ENCODE measurements at regions not wholly inside any gene's neighbourhood (a gene's known extent, or its start where the extent isn't known, plus 50 kb on each side); places are given as distances from the start of the nearest gene placed in this dataset.
"Not testable (repeated sequence)": the region's sequence is repeated elsewhere in the genome, so short reads cannot be mapped to it uniquely, and the experiment has no call there.

GRCh38 chr13:88718781-88719180 is 1047.6 kb downstream of the SLITRK5 start:
- no peak for DNase-seq (ENCODE audit: low spot score)

DNA sequence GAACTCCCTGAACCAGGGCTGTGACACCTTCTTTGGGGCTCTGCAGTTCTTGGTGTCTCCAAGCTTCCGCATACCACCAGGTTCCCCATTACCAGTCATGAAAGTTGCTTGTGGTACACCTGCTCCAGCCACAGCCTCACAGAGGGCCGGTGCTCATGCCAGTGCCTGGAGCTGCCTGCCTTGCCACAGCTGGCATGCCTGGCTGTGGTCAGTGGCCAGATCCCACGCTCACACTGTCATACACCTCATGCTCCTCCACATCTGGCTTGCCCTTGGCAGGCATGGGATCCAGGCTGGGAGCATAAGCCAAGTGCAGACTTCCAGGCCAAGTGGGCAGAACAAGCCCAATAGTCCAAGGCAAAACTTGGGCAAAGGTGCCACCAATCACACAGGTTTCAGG is 1054.9 kb downstream of the SLITRK5 start:
- no peak for DNase-seq (ENCODE audit: low spot score)

- DNase-seq (ENCODE audit: low spot score), result not testable (repeated sequence)
Measured at GRCh38 chr13:88727236-88727635, 1056.1 kb downstream of the SLITRK5 start.

DNA sequence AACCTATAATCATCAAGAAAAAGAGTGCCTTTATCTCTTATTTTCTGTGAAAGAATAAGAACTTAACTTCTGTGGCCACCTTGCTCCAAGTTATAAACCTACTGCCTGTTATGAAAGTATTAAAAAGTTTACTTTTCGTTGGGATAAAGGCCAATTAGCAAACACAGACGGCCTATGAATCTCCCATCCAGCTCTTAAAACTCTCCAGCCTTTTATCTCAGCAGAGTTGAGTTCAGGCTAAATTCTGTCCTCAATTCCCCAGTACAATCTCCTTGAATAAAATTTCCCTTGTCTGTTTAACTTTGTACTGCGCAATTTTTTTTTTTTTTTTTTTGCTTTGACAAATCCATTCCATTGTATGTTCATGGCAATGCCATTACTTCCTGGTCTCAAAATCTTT is 1058.4 kb downstream of the SLITRK5 start:
- DNase-seq (ENCODE audit: low spot score), result no peak

DNA sequence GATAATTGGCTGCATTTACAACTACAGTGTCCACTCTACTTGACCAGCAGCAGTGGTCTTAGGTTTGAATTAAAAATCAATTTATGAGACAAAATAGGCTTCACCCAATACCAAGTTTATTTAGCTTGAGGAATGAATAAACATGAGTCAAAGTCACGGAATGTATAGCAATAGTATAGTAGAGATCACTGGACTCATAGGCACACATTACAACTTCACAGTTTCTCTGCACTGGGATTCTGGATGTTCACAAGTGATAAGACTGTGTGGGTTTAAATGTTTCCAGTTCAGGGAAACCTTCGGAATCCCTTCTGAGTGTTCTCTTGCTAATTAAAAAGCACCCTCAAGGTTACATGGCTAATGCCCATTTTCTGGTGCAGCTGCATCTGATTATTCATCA is 1064.9 kb downstream of the SLITRK5 start:
- DNase-seq (ENCODE audit: low spot score), result no peak

- DNase-seq (ENCODE audit: low spot score), result no peak
Measured at GRCh38 chr13:88739195-88739594, 1068.0 kb downstream of the SLITRK5 start.

- no peak for DNase-seq (ENCODE audit: low spot score)
Measured at GRCh38 chr13:88744289-88744688, 1073.1 kb downstream of the SLITRK5 start.

GRCh38 chr13:88745011-88745410 is 1073.8 kb downstream of the SLITRK5 start:
- DNase-seq (ENCODE audit: low spot score), result no peak

- no peak for DNase-seq (ENCODE audit: low spot score)
Measured at GRCh38 chr13:88752041-88752440, 1080.9 kb downstream of the SLITRK5 start.

DNA sequence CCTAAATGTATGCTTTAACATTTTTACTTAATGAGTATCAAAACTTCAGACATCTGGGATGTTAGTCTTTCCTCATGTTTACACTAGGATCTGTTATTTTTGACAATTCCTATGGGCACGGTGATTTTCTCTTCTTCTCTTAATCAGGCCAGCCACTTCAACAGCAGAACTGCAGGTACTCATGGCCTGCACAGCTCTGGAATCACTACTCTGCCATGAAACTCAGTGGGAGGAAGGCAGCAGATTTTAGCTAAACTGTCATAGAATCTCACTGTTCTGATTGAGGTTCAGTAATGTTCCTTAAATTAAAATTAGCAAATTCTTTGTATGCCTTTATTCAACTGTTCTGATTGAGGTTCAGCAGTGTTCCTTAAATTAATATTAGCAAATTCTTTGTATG is 1083.0 kb downstream of the SLITRK5 start:
- no peak for DNase-seq (ENCODE audit: low spot score)

DNA sequence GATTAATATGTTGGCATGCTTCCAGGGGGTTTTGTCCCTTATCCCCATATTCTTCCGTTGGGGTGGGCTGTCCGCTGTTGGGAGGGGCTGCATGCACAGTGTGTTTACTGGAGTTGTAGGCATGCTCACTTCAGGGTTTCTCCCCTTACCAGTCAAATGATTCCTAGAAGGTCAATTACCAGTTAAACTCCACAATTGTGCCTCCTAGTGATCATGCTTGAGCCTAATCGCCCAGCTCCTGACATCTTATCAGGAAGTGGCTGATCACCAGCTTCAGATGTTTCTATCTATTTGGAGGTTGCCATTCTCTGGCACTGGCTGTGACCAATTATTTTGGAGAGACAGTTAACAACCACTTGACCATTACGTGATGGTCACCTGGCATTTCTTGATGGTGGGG is 1090.0 kb downstream of the SLITRK5 start:
- DNase-seq (ENCODE audit: low spot score), result no peak

- DNase-seq (ENCODE audit: low spot score), result no peak
Measured at GRCh38 chr13:88764103-88764502, 1092.9 kb downstream of the SLITRK5 start.

DNA sequence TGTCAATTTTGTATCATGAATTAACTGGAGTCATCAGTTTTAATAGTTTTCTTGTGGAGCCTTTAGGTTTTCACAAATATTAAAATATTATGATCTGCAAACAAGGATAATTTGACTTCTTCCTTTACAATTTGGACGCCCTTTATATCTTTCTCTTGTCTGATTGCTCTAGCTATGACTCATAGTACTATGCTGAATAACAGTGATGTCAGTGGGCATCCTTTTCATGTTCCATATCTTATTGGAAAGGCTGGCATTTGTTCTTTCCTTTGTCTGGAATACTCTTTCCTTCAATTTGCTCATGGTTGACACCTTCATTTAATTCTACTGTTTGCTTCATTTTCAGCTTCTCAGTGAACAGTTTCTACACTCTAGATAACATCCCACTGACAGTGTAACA is 1129.3 kb downstream of the SLITRK5 start:
- no peak for DNase-seq (ENCODE audit: low spot score)

DNA sequence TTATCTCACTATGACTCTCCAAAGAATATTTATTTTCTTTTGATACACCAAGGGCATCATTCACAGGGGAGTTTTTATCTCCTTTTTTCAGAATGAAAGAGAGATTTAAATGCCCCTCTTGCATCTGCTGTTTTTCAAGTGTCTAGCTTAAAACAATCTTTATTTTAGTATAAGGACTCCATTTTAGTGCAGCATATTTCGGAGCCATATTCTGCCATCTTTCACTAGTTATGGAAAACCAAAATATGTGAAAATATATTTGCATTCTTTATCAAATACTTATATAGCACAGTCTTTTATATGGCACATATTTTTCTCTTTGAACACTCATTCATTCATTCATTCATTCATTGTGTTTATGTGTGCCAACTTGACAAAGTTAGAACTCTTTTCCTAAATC is 1130.2 kb downstream of the SLITRK5 start:
- DNase-seq (ENCODE audit: low spot score), result no peak

DNA sequence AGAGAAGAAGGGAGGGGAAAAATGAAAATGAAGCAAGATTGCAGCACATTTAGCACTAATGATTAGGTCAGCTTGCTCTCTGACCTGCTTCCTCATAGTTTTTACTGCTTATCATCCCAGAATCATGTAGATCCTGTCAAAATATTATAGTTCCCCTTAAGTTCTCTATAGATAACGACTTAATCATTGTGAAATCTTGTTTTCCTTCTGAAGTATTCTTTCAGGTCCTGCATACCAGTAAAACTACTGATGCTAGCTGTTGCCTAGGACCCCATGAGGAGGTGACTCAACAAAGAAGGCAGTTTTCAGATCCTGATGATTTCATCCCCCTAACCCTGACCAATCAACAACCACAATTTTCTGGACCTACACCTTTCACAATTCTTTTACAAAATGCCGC is 1131.7 kb downstream of the SLITRK5 start:
- DNase-seq (ENCODE audit: low spot score), result no peak

- DNase-seq (ENCODE audit: low spot score), result no peak
Measured at GRCh38 chr13:88806438-88806837, 1135.3 kb downstream of the SLITRK5 start.

DNA sequence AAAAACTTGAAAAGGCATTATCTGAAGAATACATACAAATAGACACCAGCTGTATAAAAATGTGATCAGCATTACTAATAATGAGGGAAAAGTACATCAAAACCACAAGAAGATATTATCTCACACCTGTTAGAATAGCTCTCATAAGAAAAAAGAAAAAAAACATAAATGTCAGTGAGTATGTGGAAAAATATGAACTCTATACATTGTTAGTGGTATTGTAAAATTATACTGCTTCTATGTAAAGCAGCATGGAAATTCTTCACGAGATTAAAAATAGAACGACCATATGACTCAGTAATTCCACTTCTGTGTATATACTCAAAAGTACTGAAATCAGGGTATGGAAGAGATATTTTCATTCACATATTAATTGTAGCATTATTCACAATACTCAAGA is 1146.4 kb downstream of the SLITRK5 start:
- no peak for DNase-seq (ENCODE audit: low spot score)

DNA sequence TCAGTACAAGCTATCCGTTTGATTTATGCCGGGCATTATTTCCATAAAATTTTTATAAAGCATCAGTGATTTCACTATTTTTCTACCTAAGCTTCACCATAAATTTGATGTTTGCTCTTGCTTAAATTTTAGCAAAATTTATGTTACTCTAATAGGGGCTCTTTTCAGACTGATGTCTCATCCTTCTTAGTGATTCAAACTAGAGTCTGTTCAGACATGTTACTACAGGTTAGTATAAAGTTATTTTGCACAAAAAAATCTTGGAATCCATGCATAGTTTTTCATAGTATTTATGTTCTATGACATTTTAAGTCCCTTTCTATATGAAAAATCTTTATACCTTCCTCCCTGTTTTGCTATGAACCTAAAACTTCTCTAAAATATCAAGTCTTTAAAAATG is 1151.9 kb downstream of the SLITRK5 start:
- no peak for DNase-seq (ENCODE audit: low spot score)

GRCh38 chr13:88824218-88824617 is 1153.0 kb downstream of the SLITRK5 start:
- DNase-seq (ENCODE audit: low spot score), result no peak

- no peak for DNase-seq (ENCODE audit: low spot score)
Measured at GRCh38 chr13:88840085-88840484, 1168.9 kb downstream of the SLITRK5 start.

GRCh38 chr13:88852293-88852692 is 1181.1 kb downstream of the SLITRK5 start:
- DNase-seq (ENCODE audit: low spot score), result not testable (repeated sequence)

GRCh38 chr13:88857256-88857655 is 1186.1 kb downstream of the SLITRK5 start:
- DNase-seq (ENCODE audit: low spot score), result no peak

DNA sequence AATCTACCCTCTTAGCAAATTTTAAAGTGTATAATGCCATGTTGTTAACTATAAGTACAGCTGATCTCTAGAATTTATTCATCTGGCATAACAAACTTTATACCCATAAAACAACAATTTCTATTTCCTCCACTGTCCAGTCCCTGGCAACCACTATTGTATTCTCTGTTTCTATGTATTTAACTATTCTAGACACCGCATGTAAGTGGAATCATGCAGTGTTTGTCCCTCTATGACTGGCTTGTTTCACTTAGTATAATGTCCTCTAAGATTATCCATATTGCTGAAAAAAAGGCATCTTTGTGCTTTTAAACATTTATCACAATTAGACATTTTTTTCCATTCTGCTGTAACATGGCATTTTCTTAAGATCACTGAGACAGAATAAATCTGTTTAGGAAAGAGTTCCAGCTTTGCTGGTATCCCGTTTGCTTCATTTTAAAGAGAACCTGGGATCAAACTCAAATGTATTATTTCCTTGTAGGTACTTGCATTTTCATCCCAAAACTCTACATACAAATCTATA is 1191.0 kb downstream of the SLITRK5 start:
- DNase-seq (ENCODE audit: low spot score), result no peak

DNA sequence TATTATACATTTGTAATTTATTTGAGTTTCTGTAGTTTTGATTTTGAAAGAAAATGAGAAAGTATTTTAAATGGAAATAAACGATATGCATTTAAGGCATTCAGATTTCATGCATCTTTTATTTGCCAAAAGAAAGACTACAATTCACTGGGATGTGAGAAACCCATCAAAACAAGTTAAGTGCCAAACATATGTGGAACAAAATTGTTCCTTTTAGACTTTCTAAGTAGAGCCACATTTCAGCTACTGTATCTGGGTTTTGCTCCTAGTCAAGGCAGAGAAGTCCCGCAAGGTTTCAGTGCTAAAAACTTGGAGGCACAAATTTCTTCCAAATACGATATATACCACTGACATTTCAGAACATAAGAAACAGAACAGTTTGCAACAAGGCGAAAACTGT is 1191.9 kb downstream of the SLITRK5 start:
- DNase-seq (ENCODE audit: low spot score), result no peak

DNA sequence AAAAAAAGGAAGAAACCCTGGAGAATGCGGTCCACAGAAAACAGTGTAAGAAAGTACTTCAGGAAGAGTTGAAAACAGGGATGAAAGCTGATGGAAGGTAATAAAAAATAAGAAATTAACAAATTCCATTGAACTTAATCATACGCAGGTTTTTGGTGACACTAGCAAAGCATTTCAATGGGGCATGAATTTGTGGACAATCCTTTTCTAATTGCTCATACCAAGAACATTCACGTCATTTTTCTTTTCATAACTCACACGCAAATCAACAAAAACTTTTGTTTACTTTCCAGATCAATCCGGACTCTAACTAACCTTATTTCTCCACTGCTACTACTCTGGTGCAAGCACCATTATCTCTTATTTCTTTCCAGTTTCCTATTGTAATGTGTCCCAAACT is 1195.0 kb downstream of the SLITRK5 start:
- DNase-seq (ENCODE audit: low spot score), result no peak

Data from AG08396 (cell line).